Hematopoietic multipotent progenitor cell (in vitro differentiated cells): ENCODE measurements at regions not wholly inside any gene's neighbourhood (a gene's known extent, or its start where the extent isn't known, plus 50 kb on each side); places are given as distances from the start of the nearest gene placed in this dataset.

ENCODE experiments used
- DNase-seq, 3 donors: peaks; one replicate each; pipeline ENCODE4 v3.0.0-alpha.2; 2011 to 2015; ENCODE audit warnings: low read depth in 2 of 3, low spot score in 2 of 3

DNA sequence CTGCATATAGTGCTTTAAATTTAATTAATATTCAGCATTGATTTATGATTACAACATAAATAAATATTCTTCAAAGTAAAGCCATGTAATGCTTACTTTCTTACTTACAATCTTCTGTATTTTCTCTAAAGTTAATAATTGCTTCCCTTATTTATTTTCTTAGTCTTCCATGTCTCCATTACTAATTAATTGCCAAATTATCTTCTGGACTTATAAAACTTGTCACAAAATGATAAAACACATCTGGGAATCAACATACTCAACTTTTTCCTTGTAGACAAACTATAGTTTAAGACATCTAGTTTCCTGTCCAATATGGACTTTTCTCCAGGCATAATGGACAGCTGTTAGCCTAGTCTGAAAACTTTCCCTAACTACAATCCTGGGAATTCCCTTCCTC is 466.6 kb downstream of the FLRT2 start:
- DNase-seq = no peak

GRCh38 chr14:85991156-85991555 is 461.2 kb downstream of the FLRT2 start:
- DNase-seq = no peak

GRCh38 chr14:85987907-85988306 is 458.0 kb downstream of the FLRT2 start:
- DNase-seq = no peak

DNA sequence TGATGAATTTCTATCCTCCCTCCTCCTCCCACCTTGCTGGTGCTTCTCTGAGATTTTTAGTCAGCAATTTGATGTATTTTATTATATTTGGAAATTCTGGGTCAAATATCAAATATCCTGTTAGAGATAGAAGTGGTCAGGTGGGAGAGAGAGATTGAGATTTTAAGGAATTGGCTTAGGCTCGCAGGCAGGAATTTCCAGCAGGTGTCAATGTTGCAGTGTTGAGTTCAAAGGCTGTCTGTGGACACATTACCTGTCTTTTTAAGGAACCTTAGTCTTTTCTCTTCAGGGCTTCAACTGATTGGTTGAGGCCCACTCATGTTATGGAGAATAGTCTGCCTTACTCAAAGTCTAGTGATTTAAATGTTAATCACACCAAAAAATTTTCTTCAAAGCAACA is 457.3 kb downstream of the FLRT2 start:
- no peak for DNase-seq

DNA sequence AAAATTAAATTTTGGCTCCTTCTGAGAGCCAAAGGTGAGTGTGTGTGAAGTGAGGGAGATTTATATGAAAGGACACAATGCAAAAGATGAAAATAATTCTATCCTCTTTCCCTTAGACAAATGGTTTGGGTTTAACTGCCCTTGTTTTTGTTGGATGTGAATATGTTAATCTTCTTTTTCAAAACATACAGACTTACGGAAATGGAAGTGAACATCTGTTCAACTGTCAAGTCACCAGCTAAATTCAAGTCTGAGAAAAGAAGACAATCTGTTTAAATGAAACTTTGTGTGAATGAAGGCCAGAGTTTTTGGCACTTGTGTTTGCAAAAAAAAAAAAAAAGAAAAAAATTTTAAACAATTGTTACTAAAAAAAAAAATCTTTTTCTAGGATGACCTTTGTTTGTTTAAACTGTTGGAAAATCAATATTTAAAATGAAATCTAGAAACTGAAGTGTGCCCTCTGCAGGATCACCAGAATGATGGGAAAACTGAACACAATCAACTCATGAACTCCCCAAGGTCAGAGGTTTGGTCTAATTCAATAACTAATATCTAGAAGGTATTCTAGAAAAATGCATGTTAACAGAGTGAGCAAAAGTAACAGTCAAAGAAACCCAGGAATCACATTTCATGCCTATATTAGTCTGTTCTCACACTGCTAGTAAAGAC is 448.8 kb downstream of the FLRT2 start:
- no peak for DNase-seq

DNA sequence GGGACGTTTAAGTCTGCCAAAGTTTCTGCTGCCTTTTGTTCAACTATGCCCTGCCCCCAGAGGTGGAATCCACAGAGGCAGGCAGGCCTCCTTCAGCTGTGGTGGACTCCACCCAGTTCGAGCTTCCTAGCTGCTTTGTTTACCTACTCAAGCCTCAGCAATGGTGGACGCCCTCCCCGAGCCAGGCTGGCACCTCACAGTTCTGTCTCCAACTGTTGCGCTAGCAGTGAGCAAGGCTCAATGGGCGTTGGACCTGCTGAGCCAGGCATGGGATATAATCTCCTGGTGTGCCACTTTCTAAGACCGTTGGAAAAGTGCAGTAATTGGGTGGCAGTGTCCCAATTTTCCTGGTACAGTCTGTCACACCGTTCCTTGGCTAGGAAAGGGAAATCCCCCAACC is 444.7 kb downstream of the FLRT2 start:
- DNase-seq = no peak

- DNase-seq = no peak
These were observed 433.5 kb downstream of the FLRT2 start for GRCh38 chr14:85963486-85963885.

GRCh38 chr14:85960756-85961155 is 430.8 kb downstream of the FLRT2 start:
- peak in 1 of 3 donors; percentile 17 for DNase-seq

DNA sequence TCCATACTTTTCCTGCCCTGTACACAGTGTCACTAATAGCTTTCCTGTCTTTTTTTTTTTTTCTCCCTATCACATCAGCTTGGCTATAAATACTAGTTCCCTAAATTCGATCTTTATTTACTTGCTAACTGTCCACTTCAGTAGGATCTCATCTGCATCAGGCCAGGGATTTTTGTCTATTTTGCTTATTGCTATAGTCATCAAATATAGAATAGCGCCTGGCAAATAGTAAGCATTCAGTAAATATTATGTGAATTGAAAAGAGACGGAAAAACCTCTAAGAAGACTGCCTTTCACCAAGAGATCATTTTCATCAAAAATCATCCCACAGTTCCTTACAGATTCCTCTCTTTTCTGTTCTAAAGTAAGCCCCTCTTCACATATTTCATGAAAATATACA is 429.1 kb downstream of the FLRT2 start:
- DNase-seq = no peak

DNA sequence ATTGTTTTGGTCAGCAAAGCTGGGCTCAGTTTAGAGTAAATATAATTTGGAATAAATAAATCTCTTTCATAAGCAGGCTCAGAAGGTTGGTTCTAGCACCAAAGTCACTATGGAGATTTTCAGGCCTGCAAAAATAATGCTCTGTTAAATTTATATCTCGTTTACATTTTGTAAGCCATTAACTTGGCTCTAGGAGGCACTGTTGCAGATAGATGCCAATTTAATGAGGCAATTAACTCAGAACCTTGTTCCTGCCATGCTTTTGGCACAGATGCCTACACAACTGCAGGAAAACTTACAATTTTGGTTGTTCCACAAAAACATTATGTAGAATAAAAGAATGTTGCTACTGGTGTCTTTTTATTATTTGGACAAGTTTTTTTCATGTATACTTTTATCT is 428.1 kb downstream of the FLRT2 start:
- DNase-seq = no peak

- no peak for DNase-seq
These were observed 423.3 kb downstream of the FLRT2 start for GRCh38 chr14:85953265-85953664.

DNA sequence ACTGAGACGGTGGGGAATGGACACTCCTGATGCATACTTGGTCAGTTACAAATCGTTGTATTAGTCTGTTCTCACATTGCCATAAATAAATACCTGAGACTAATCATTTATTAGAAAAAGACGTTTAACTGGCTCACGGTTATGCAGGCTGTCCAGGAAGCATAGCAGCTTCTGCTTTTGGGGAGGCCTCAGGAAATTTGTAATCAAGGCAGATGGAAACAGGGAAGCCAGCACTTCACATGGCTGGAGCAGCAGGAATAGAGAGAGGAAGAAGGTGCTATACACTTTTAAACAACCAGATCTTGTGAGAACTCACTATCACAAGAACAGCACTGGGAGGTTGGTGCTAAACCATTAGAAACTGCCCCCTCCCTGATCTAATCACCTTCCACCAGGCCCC is 418.2 kb downstream of the FLRT2 start:
- DNase-seq = peak in 1 of 3 donors; percentile 19

GRCh38 chr14:85947461-85948139 is 417.7 kb downstream of the FLRT2 start:
- no peak for DNase-seq

DNA sequence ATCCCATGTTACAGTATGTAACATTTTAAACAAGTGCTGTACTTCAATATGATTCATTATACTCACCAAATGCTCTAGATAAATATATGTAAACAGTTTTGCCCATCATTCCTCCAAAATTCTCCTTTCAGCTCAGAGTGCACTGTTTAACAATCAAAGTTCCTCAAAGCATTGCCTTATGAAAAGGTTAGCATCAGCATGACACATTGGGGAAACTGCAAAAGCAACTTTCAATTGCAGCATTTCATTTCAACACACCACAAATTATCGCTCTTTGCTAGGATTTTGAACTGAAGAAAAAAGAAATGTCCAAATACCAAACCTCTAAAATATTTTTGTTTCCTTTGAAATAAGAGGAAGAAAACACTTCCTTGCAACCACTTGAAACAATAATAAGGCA is 413.2 kb downstream of the FLRT2 start:
- DNase-seq = no peak

DNA sequence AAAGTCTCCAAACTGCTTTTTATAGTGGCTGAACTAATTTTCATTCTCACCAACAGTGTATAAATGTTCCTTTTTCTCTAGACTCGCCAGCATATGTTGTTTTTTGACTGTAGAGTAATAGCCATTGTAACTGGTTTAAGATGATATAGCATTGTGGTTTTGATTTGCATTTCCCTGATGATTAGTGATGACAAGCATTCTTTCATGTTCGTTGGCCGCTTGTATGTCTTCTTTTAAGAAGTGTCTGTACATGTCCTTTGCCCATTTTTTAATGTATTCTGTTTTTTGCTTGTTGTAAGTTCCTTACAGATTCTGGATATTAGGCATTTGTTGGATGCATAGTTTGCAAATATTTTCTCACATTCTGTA is 404.9 kb downstream of the FLRT2 start:
- no peak for DNase-seq

DNA sequence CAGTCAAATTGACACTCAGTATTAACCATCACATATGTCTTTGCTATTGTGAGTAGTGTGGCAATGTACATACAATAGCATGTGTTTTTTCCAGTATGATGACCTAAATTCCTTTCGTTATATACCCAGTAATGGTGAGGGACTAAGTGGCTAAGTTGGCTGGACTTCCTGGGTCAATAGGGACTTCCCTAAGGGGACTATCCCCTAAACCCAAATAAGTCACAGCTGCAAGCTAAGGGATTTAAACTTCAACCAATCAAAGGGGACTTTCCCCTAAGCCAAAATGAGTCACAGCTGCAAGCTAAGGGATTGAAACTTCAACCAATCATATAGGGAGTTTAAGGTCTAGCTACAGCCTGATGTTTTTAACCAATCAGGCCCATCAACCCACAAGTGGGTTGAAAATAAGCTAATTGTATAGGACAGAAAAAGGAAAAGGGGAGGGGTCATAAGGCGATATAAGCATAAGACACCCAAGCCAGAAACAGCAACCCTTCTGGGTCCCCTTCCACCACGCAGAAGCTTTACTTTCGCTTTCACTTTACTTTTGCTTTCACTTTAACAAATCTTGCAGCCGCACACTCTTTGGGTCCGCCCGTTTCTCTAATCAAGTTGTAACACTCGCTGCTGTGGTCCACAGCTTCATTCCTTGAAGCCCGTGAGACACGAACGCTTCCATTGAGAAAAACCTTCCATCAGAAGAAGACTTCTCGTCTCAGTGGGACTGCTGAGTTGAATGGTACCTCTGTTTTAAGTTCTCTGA is 404.4 kb downstream of the FLRT2 start:
- DNase-seq = peak; percentile 46 to 93 (median 86)

- no peak for DNase-seq
These were observed 391.3 kb downstream of the FLRT2 start for GRCh38 chr14:85921241-85921640.

- DNase-seq = no peak
These were observed 387.8 kb downstream of the FLRT2 start for GRCh38 chr14:85917716-85918115.

- DNase-seq = no peak
These were observed 385.8 kb downstream of the FLRT2 start for GRCh38 chr14:85915711-85916110.

DNA sequence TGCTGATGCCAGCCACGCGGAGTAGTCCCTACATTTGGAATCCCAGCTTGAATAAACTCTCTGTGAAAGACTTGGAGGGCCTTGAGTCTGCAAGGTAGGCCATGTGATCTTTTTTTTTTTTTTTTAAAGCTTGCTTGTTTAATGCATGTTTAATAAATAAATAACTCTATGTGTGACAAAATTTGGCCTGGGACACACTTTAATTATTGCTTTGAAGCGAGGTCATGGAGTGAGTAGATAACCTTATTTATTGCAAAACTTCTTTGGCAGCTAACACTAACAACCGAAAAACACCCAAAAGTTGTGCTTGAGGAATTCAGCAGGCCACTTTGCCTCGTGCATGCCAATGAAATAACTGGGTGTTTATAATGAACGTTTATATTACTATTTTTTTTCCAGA is 382.2 kb downstream of the FLRT2 start:
- no peak for DNase-seq

DNA sequence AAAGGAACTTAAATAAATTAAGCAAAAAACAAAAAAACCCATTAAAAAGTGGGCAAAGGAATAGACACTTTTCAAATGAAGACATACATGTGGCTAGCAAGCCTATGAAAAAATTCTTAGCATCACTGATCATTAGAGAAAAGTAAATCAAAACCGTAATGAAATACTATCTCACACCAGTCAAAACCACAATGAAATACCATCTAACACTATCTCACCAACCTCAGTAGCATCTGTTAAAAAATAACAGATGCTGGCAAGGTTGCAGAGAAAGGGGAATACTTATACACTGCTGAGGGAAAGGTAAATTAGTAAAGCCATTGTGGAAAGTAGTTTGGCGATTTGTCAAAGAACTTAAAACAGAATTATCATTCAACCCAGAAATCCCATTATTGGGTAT is 381.1 kb downstream of the FLRT2 start:
- DNase-seq = no peak

DNA sequence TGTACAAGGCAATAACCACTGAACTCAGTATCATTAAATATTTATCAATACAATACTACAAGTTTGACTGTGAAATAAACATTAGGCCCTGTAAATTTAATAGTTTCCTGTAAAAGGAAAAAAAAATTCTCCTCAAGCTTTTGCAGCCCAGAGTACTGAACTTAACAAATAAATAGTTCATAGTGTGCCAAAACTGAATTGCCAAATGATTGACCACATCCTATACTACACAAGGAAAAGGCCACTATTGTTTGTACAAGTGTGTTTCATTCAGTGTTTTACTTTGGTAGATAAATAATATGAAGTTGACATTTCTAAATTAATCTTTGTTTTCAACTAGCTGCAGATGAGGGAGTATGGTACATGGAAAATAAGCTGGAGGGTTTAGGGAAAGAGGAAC is 379.6 kb downstream of the FLRT2 start:
- DNase-seq = no peak
